HG02623 (cell line): ENCODE measurements at regions not wholly inside any gene's neighbourhood (a gene's known extent, or its start where the extent isn't known, plus 50 kb on each side); places are given as distances from the start of the nearest gene placed in this dataset.
"Not testable (repeated sequence)": the region's sequence is repeated elsewhere in the genome, so short reads cannot be mapped to it uniquely, and the experiment has no call there.

Experiments used
- ATAC-seq: cut with Tn5 transposase; IDR thresholded peaks from one replicate; pipeline ENCODE4 v1.9.1; 2021; ENCODE audit warnings: moderate library complexity; ENCODE audit not compliant: unreplicated experiment

- ATAC-seq, result no peak
Measured at GRCh38 chr11:26896719-26897118, 97.2 kb upstream of the FIBIN start.

- no peak for ATAC-seq
Measured at GRCh38 chr11:26898799-26899198, 95.1 kb upstream of the FIBIN start.

- no peak for ATAC-seq
Measured at GRCh38 chr11:26901162-26901561, 92.8 kb upstream of the FIBIN start.

GRCh38 chr11:26904132-26904531 lies 89.8 kb upstream of the FIBIN start:
- ATAC-seq, result no peak

- no peak for ATAC-seq
Measured at GRCh38 chr11:26904801-26905200, 89.1 kb upstream of the FIBIN start.

- no peak for ATAC-seq
Measured at GRCh38 chr11:26905368-26905767, 88.5 kb upstream of the FIBIN start.

GRCh38 chr11:26909515-26909914 lies 84.4 kb upstream of the FIBIN start:
- ATAC-seq, result no peak

- no peak for ATAC-seq
Measured at GRCh38 chr11:26909991-26910591, 83.8 kb upstream of the FIBIN start.

- peak; percentile 81 for ATAC-seq
Measured at GRCh38 chr11:26914968-26915367, 78.9 kb upstream of the FIBIN start.

- ATAC-seq, result no peak
Measured at GRCh38 chr11:26916805-26917204, 77.1 kb upstream of the FIBIN start.

GRCh38 chr11:26928582-26928981 lies 65.3 kb upstream of the FIBIN start:
- ATAC-seq, result no peak

- ATAC-seq, result no peak
Measured at GRCh38 chr11:26929806-26930517, 64.0 kb upstream of the FIBIN start.

GRCh38 chr11:26930518-26931247 lies 63.2 kb upstream of the FIBIN start:
- ATAC-seq, result no peak

GRCh38 chr11:26931248-26931631 lies 62.7 kb upstream of the FIBIN start:
- ATAC-seq, result no peak

GRCh38 chr11:26931881-26932280 lies 62.0 kb upstream of the FIBIN start:
- ATAC-seq, result no peak

GRCh38 chr11:26936109-26936508 lies 57.8 kb upstream of the FIBIN start:
- ATAC-seq, result no peak

- ATAC-seq, result no peak
Measured at GRCh38 chr11:26937386-26937785, 56.5 kb upstream of the FIBIN start.

- ATAC-seq, result not testable (repeated sequence)
Measured at GRCh38 chr11:26940501-26940900, 53.4 kb upstream of the FIBIN start.

- no peak for ATAC-seq
Measured at GRCh38 chr11:26942356-26942755, 51.6 kb upstream of the FIBIN start.

- no peak for ATAC-seq
Measured at GRCh38 chr11:26943636-26944035, 50.3 kb upstream of the FIBIN start.
